IgD-negative memory B cell (primary cell): ENCODE measurements at regions not wholly inside any gene's neighbourhood (a gene's known extent, or its start where the extent isn't known, plus 50 kb on each side); places are given as distances from the start of the nearest gene placed in this dataset.

Experiments used
- H3K27ac Mint-ChIP-seq, 3 donors: one replicate each; pipeline ENCODE4 v1.8.0; 2020 to 2022; ENCODE audit warnings: mild to moderate bottlenecking in 3 of 3, mixed read lengths in 3 of 3, moderate library complexity in 1 of 3
- H3K27me3 Mint-ChIP-seq: one replicate; pipeline ENCODE4 v1.8.0; 2021; ENCODE audit warnings: mixed read lengths
- H3K36me3 Mint-ChIP-seq: one replicate; pipeline ENCODE4 v1.8.0; 2020; ENCODE audit warnings: mild to moderate bottlenecking, mixed read lengths
- H3K4me1 Mint-ChIP-seq, 3 donors: one replicate each; pipeline ENCODE4 v1.8.0; 2020 to 2022; ENCODE audit warnings: mixed read lengths in 3 of 3, mild to moderate bottlenecking in 1 of 3
- H3K4me3 Mint-ChIP-seq, 4 donors: one replicate each; pipeline ENCODE4 v1.8.0; 2020 to 2022; ENCODE audit warnings: mild to moderate bottlenecking in 4 of 4, mixed read lengths in 4 of 4, moderate library complexity in 3 of 4
- H3K9me3 Mint-ChIP-seq, 3 donors: one replicate each; pipeline ENCODE4 v1.8.0; 2020 to 2021; ENCODE audit warnings: mixed read lengths in 3 of 3, mild to moderate bottlenecking in 1 of 3

DNA sequence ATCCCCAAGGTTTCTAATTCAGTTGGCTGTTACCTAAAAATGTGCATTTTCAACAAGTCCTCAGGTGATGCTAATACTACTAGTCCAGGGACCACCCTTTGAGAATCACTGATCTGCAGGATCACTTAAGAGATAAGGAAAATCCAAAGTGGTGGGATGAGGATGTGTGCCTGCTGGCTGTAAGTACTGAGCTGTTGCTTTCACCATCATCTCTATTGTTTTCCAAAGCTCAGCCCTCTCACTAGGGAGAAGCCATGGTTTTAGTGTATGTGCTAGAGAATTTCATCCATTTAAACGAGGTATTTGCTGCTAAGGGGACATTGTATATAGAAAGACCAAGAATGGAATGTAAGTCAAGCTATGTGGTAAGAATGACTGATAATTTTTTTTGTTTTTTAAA, 202.3 kb downstream of the KIF21A start:
- H3K27ac Mint-ChIP-seq = no peak overlapping the region
- no peaks in the 10 kb centered on the region for H3K4me1 Mint-ChIP-seq
- peaks cover 0 to 3% (median 0%) of the 10 kb centered on the region in 3 donors for H3K9me3 Mint-ChIP-seq
- no peaks in the 10 kb centered on the region for H3K36me3 Mint-ChIP-seq
- peaks cover 1% of the 10 kb centered on the region for H3K27me3 Mint-ChIP-seq
- H3K4me3 Mint-ChIP-seq = no peak overlapping the region

- Mint-ChIP-seq H3K4me3 (no peak overlapping the region), H3K27ac (no peak overlapping the region), H3K27me3 (peaks cover under 1% of the 10 kb centered on the region), H3K36me3 (peaks cover 1% of the 10 kb centered on the region), H3K9me3 (peaks cover 0 to 3% (median 0%) of the 10 kb centered on the region in 3 donors), H3K4me1 (no peaks in the 10 kb centered on the region)
Observed at GRCh38 chr12:39239490-39240486, 203.1 kb downstream of the KIF21A start.

- Mint-ChIP-seq H3K4me1 (no peaks in the 10 kb centered on the region), H3K36me3 (peaks cover 3% of the 10 kb centered on the region), H3K27me3 (no peaks in the 10 kb centered on the region), H3K4me3 (no peak overlapping the region), H3K27ac (no peak overlapping the region), H3K9me3 (peaks cover 0 to 3% (median 0%) of the 10 kb centered on the region in 3 donors)
Observed at GRCh38 chr12:39237004-39237403, 205.9 kb downstream of the KIF21A start.

- Mint-ChIP-seq H3K9me3 (peaks cover 0 to 3% (median 2%) of the 10 kb centered on the region in 3 donors), H3K36me3 (peaks cover 3% of the 10 kb centered on the region), H3K27ac (no peak overlapping the region), H3K27me3 (no peaks in the 10 kb centered on the region), H3K4me3 (no peak overlapping the region), H3K4me1 (no peaks in the 10 kb centered on the region)
Observed at GRCh38 chr12:39235990-39236767, 206.7 kb downstream of the KIF21A start.

DNA sequence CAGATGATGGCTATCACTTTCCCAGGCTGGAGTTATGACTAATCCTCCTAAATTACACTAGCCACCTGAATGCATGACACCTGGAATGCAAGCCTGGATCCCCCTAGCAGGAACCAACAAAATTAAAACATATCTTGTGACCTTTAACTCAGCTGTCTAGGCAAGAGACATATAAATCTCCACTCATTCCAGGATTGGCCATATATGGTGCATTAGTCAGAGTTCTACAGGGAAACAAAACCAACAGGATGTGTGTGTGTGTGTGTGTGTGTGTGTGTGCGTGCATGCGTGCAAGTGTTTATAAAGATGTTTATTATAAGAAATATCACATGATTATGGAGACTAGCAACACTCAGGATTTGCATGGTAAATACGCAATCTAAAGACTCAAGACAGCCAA, 212.8 kb downstream of the KIF21A start:
- Mint-ChIP-seq H3K9me3 (peaks cover 0 to 5% (median 2%) of the 10 kb centered on the region in 3 donors), H3K4me1 (no peaks in the 10 kb centered on the region), H3K27ac (peak overlapping the region in 1 of 3 donors; percentile 66), H3K4me3 (no peak overlapping the region), H3K36me3 (peaks cover 3% of the 10 kb centered on the region), H3K27me3 (no peaks in the 10 kb centered on the region)

- no peak overlapping the region for H3K4me3 Mint-ChIP-seq
- H3K4me1 Mint-ChIP-seq = no peaks in the 10 kb centered on the region
- H3K36me3 Mint-ChIP-seq = no peaks in the 10 kb centered on the region
- H3K27me3 Mint-ChIP-seq = no peaks in the 10 kb centered on the region
- H3K9me3 Mint-ChIP-seq = peaks cover 0 to 19% (median 5%) of the 10 kb centered on the region in 3 donors
- no peak overlapping the region for H3K27ac Mint-ChIP-seq
Observed at GRCh38 chr12:39227218-39227617, 215.7 kb downstream of the KIF21A start.

- H3K4me3 Mint-ChIP-seq = no peak overlapping the region
- no peaks in the 10 kb centered on the region for H3K4me1 Mint-ChIP-seq
- H3K9me3 Mint-ChIP-seq = peaks cover 0 to 15% (median 3%) of the 10 kb centered on the region in 3 donors
- no peaks in the 10 kb centered on the region for H3K27me3 Mint-ChIP-seq
- no peak overlapping the region for H3K27ac Mint-ChIP-seq
- no peaks in the 10 kb centered on the region for H3K36me3 Mint-ChIP-seq
Observed at GRCh38 chr12:39224971-39225370, 217.9 kb downstream of the KIF21A start.

DNA sequence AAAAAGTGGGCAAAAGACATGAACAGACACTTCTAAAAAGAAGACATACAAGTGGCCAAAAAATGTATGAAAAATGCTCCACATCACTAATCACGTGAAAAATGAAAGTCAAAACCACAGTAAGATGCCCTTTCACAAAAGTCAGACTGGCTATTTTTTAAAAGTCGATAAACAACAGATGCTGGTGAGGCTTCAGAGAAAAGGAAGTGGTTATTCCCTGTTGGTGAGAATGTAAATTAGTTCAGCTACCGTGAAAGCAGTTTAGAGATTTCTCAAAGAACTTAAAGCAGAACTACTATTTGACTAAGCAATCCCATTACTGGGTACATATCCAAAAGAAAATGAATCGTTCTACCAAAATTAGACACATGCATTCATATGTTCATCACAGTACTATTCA, 237.0 kb downstream of the KIF21A start:
- H3K9me3 Mint-ChIP-seq = peaks cover 3 to 25% (median 10%) of the 10 kb centered on the region in 3 donors
- H3K27me3 Mint-ChIP-seq = no peaks in the 10 kb centered on the region
- H3K27ac Mint-ChIP-seq = no peak overlapping the region
- peaks cover 0 to 6% (median 5%) of the 10 kb centered on the region in 3 donors for H3K4me1 Mint-ChIP-seq
- H3K4me3 Mint-ChIP-seq = no peak overlapping the region
- peaks cover 2% of the 10 kb centered on the region for H3K36me3 Mint-ChIP-seq

DNA sequence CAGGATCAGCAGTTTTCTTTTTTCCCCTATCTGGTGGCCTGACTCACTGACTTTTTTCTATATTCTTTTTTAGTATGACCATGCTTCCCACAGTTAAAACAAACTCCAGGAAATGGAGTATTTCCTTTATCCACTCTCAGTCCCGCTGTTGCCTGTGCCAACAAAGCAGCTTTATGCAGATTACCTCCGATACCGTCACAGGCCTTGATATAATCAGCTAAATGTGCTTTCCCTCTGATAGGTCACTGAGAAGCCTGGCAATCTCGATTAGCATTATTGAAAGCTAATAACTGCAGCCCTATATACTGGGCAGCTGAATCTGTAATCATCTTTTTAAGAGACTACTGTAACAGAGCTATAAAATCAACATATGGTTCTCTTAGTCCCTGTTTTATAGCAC, 243.6 kb downstream of the KIF21A start:
- Mint-ChIP-seq H3K4me3 (no peak overlapping the region), H3K9me3 (peaks cover 1 to 13% (median 13%) of the 10 kb centered on the region in 3 donors), H3K27me3 (peaks cover 1% of the 10 kb centered on the region), H3K4me1 (no peaks in the 10 kb centered on the region), H3K27ac (peak overlapping the region in 1 of 3 donors; percentile 35), H3K36me3 (peaks cover 2% of the 10 kb centered on the region)

DNA sequence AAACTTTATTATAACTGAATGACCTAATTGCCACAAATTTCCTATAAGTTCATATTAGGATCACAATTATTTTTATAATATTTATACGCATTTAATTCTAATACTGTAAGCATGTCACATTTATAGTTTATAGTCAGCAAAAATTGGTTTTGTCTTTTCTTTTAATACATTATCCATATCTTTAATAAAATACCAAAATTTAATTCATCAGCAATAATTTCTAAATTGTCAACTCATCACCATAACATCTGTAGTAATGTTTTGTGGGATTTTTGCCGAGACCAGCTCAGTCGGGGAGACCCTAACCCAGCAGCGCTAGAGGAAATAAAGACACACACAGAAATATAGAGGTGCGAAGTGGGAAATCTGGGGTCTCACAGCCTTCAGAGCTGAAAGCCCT, 254.2 kb downstream of the KIF21A start:
- Mint-ChIP-seq H3K36me3 (no peaks in the 10 kb centered on the region), H3K27me3 (no peaks in the 10 kb centered on the region), H3K9me3 (no peaks in the 10 kb centered on the region), H3K4me1 (no peaks in the 10 kb centered on the region), H3K4me3 (no peak overlapping the region), H3K27ac (no peak overlapping the region)

- Mint-ChIP-seq H3K27me3 (no peaks in the 10 kb centered on the region), H3K36me3 (no peaks in the 10 kb centered on the region), H3K9me3 (no peaks in the 10 kb centered on the region), H3K27ac (no peak overlapping the region), H3K4me3 (no peak overlapping the region), H3K4me1 (no peaks in the 10 kb centered on the region)
Observed at GRCh38 chr12:39186744-39187143, 256.2 kb downstream of the KIF21A start.

DNA sequence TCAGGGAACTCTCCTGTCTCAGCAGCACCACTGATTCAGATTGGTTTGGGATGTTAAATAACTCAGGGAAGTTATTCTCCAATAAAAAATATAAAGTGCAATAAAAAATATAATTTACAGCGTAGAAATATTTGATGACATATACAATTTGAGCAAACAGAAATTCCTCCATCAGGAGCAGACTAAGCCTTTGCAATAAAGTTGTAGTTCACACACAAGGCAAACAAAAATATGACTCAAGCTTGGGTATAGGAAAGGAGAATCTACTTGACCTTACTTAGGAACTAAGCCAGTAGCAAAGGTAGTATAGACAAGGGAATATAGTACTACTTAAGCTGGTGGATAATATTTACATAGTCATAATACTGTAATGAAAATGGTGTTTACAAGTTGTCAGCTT, 264.1 kb downstream of the KIF21A start:
- Mint-ChIP-seq H3K27me3 (no peaks in the 10 kb centered on the region), H3K4me3 (no peak overlapping the region), H3K27ac (no peak overlapping the region), H3K9me3 (peaks cover 0 to 3% (median 1%) of the 10 kb centered on the region in 3 donors), H3K36me3 (no peaks in the 10 kb centered on the region), H3K4me1 (no peaks in the 10 kb centered on the region)

GRCh38 chr12:39176356-39176755, 266.6 kb downstream of the KIF21A start:
- no peaks in the 10 kb centered on the region for H3K4me1 Mint-ChIP-seq
- H3K9me3 Mint-ChIP-seq = peaks cover 0 to 3% (median 3%) of the 10 kb centered on the region in 3 donors
- H3K4me3 Mint-ChIP-seq = no peak overlapping the region
- peaks cover 2% of the 10 kb centered on the region for H3K36me3 Mint-ChIP-seq
- H3K27ac Mint-ChIP-seq = no peak overlapping the region
- no peaks in the 10 kb centered on the region for H3K27me3 Mint-ChIP-seq

DNA sequence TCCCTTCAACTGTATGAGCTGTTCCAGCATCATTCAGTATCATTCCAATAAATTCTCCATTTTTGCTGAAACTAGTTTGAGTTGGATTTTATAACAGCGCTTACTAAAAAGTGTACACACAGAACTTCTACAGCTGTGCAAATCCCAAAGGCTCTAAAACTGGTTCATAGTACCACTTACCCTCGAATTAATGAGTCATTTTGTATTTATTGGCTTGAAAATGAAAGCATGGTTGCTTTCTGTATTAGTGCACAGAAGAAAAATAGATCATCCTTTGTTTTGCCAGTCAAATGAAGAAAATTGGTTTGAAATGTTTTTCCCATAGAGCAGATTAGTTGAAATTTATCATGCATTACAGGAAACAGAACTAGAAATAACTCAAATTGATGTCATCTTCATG, 268.3 kb upstream of the CPNE8 start:
- Mint-ChIP-seq H3K27me3 (no peaks in the 10 kb centered on the region), H3K4me1 (no peaks in the 10 kb centered on the region), H3K9me3 (peaks cover 0 to 3% (median 1%) of the 10 kb centered on the region in 3 donors), H3K4me3 (no peak overlapping the region), H3K27ac (no peak overlapping the region), H3K36me3 (peaks cover 2% of the 10 kb centered on the region)

GRCh38 chr12:39165338-39165737, 259.9 kb upstream of the CPNE8 start:
- H3K9me3 Mint-ChIP-seq = peaks cover 0 to 3% (median 2%) of the 10 kb centered on the region in 3 donors
- no peak overlapping the region for H3K4me3 Mint-ChIP-seq
- no peaks in the 10 kb centered on the region for H3K4me1 Mint-ChIP-seq
- H3K36me3 Mint-ChIP-seq = no peaks in the 10 kb centered on the region
- no peaks in the 10 kb centered on the region for H3K27me3 Mint-ChIP-seq
- peak overlapping the region in 1 of 3 donors; percentile 64 for H3K27ac Mint-ChIP-seq
